SJSA1 (cell line): ENCODE measurements at regions not wholly inside any gene's neighbourhood (a gene's known extent, or its start where the extent isn't known, plus 50 kb on each side); places are given as distances from the start of the nearest gene placed in this dataset.

ENCODE experiments used
- DNase-seq, 2 experiments: peaks; one replicate each; pipeline ENCODE4 v3.0.0-alpha.2; 2015 to 2020; ENCODE audit warnings: low spot score in 2 of 2, low read depth in 1 of 2
- H3K27ac ChIP-seq: fragments of 250-450 bp; sonication (Bioruptor Pico); 2 replicates; pipeline ENCODE4 v1.5.1; 2020; ENCODE audit warnings: mild to moderate bottlenecking, moderate library complexity
- H3K27me3 ChIP-seq: fragments of 250-450 bp; sonication (Bioruptor Pico); replicated peaks from 2 replicates; pipeline ENCODE4 v1.5.1; 2020; ENCODE audit warnings: mild to moderate bottlenecking, moderate library complexity
- H3K36me3 ChIP-seq: fragments of 250-450 bp; sonication (Bioruptor Pico); 2 replicates; pipeline ENCODE4 v1.5.1; 2020; ENCODE audit warnings: mild to moderate bottlenecking
- H3K4me1 ChIP-seq: fragments of 250-450 bp; sonication (Bioruptor Pico); replicated peaks from 2 replicates; pipeline ENCODE4 v1.6.1; 2021; ENCODE audit warnings: mild to moderate bottlenecking
- H3K4me3 ChIP-seq: fragments of 250-450 bp; sonication (Bioruptor Pico); 2 replicates; pipeline ENCODE4 v1.5.1; 2020; ENCODE audit warnings: mild to moderate bottlenecking
- H3K9me3 ChIP-seq: fragments of 250-450 bp; sonication (Bioruptor Pico); replicated peaks from 2 replicates; pipeline ENCODE4 v1.5.1; 2020; ENCODE audit warnings: mild to moderate bottlenecking

GRCh38 chr3:168266335-168266734 lies 170.6 kb upstream of the GOLIM4 start:
- Histone ChIP-seq H3K36me3 (no peaks in the 10 kb centered on the region), H3K4me1 (no peaks in the 10 kb centered on the region), H3K9me3 (no peaks in the 10 kb centered on the region), H3K27ac (no peak overlapping the region), H3K27me3 (no peaks in the 10 kb centered on the region), H3K4me3 (no peak overlapping the region)
- no peak for DNase-seq

DNA sequence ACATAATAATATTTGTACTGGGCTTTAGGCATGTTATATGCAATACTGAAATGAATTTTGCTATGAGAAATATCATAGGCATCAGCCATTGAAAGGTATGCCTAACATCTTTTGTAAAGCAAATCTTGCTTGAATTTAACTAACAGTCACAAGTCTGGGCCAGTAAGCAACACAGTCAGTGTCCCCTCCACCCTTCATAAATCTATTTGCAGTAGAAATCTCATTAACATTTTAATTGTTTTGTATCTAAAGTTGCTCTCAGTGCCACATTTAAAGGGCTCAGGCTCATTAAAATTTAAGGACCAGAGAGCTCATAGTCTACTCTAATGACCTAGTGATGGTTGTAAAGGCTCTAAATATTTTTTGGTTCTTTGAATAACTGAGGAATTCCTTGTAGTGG lies 167.2 kb upstream of the GOLIM4 start:
- H3K9me3 ChIP-seq = no peaks in the 10 kb centered on the region
- no peak overlapping the region for H3K27ac ChIP-seq
- no peak overlapping the region for H3K4me3 ChIP-seq
- DNase-seq = no peak
- H3K36me3 ChIP-seq = no peaks in the 10 kb centered on the region
- no peaks in the 10 kb centered on the region for H3K27me3 ChIP-seq
- no peaks in the 10 kb centered on the region for H3K4me1 ChIP-seq

DNA sequence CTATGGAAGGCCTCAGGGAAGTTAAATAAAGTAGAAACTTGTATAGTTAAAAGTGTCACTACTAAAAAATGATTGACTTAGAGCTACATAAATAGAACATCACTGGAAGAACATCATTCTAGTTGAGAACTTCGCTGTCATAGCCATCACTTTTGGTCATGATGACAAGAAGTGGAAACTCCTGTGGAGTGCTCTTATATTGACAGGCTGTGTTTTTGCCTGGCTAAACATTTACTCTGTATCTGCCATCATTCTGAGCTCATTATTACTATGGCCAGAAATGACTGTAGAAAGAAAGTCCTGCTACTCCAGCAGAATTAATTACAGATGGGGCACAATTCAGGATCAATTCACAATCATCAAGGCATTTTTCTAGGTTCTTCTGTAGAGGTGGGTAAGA lies 165.1 kb upstream of the GOLIM4 start:
- H3K4me3 ChIP-seq = no peak overlapping the region

GRCh38 chr3:168251371-168251770 lies 155.6 kb upstream of the GOLIM4 start:
- no peaks in the 10 kb centered on the region for H3K9me3 ChIP-seq
- DNase-seq = no peak
- peaks cover 41% of the 10 kb centered on the region for H3K27me3 ChIP-seq
- no peak overlapping the region for H3K4me3 ChIP-seq
- H3K36me3 ChIP-seq = no peaks in the 10 kb centered on the region
- peaks cover 20% of the 10 kb centered on the region for H3K4me1 ChIP-seq
- no peak overlapping the region for H3K27ac ChIP-seq

More for the DNA sequence above, 165.1 kb upstream of the GOLIM4 start:
- Histone ChIP-seq H3K9me3 (no peaks in the 10 kb centered on the region), H3K36me3 (no peaks in the 10 kb centered on the region), H3K27me3 (no peaks in the 10 kb centered on the region), H3K27ac (no peak overlapping the region), H3K4me1 (no peaks in the 10 kb centered on the region)
- no peak for DNase-seq

- DNase-seq = no peak
- Histone ChIP-seq H3K4me3 (peak overlapping the region; percentile 37), H3K4me1 (peaks cover 20% of the 10 kb centered on the region), H3K9me3 (no peaks in the 10 kb centered on the region), H3K27ac (no peak overlapping the region), H3K27me3 (peaks cover 47% of the 10 kb centered on the region), H3K36me3 (no peaks in the 10 kb centered on the region)
Measured at GRCh38 chr3:168250415-168250861, 154.7 kb upstream of the GOLIM4 start.

DNA sequence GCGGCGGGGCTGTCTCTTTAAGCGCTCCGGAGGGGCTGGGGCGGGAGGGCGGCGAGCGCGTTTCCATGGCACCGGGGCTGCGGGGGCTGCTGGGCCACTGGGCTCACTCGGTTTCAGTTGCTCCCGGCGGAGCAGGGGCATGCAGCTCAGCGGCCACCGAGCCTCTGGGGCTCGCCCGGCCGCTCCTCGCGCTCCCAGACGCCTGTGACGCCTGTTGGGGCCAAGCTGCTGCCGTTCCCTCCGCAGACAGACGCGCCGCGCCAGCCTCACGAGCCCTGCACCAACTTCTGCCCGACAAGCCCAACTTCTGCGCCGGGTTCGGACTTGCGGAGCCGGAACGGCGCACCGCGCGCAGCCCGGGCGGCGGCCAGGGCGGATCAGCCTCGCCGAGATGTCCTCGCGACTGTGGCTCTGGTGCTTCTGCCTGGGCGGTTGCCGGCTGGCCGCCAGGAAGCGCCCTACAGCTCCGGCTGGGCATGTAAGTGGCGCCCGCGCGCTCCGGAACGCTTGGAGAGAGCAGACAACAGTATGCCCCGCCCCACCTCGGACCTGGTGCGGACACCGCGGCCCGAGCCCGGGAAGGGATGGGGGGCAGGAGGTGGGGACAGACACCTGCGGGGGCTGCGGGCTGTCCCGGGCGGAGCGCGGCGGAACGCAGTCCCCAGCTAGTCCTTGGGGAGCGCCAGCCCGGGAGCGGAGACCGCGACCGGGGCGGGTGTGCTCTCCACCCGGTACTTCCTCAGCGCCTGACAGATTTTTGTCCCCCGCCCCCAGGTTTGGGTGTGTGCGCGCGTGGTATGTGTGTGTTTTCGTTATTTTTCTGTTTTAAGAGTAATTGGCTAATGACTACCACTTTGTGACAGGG lies 154.1 kb upstream of the GOLIM4 start:
- Histone ChIP-seq H3K27me3 (peaks cover 47% of the 10 kb centered on the region), H3K4me1 (peaks cover 20% of the 10 kb centered on the region), H3K27ac (no peak overlapping the region)

GRCh38 chr3:168249205-168249549 lies 153.5 kb upstream of the GOLIM4 start:
- Histone ChIP-seq H3K27ac (no peak overlapping the region), H3K36me3 (no peaks in the 10 kb centered on the region), H3K4me3 (peak overlapping the region; percentile 37), H3K4me1 (peaks cover 20% of the 10 kb centered on the region), H3K27me3 (peaks cover 47% of the 10 kb centered on the region), H3K9me3 (no peaks in the 10 kb centered on the region)
- DNase-seq = no peak

More for the DNA sequence above, 154.1 kb upstream of the GOLIM4 start:
- Histone ChIP-seq H3K9me3 (no peaks in the 10 kb centered on the region), H3K36me3 (no peaks in the 10 kb centered on the region), H3K4me3 (peak overlapping the region; percentile 37)
- peak; percentile 62 to 68 for DNase-seq

DNA sequence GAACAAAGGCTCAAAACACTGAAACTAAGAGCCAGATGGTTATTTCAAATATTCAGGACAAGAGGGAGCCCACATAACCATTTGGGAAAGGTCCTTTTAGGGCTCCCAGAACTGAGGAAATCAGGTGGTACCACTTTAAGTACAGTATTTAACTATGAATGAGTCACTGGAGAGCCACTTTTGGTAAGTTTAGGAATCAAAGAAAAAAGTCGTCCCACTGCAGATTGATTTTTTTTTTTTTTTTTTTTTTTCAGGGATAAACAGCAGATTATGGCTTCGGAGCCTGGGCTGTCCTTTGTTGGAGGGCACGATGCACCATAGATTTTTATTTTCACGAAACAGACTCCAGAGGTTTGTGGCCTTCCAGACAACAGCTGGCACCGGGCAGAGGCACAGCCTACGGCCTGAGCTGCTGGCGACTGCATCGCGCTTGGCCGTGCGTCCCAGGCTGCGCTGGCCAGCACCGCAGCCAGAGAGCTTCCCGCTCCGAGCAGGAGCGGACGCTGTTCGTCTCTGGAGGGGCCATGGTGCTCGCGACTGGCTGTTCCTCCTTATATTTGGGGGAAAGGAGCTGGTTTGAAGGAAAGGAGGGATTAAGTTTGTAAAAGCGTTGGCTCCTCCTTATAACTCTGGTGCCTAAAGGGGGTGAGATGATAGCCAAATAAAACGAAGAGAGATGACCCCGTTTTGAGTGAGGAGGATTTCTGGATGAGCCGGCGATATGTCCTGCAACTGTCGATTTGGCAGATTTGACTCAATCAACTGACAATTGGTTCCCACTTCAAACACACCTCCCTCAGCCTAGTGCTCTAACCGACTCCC lies 152.9 kb upstream of the GOLIM4 start:
- Histone ChIP-seq H3K36me3 (no peaks in the 10 kb centered on the region), H3K27ac (no peak overlapping the region), H3K4me3 (peak overlapping the region; percentile 37; the same call in 1 of the 2 replicates), H3K9me3 (no peaks in the 10 kb centered on the region), H3K27me3 (peaks cover 46% of the 10 kb centered on the region), H3K4me1 (peaks cover 20% of the 10 kb centered on the region)
- DNase-seq = peak in 1 of 2 experiments; percentile 23

- Histone ChIP-seq H3K4me1 (no peaks in the 10 kb centered on the region), H3K4me3 (no peak overlapping the region)
- no peak for DNase-seq
Measured at GRCh38 chr3:168241156-168241555, 145.4 kb upstream of the GOLIM4 start.

GRCh38 chr3:168239287-168239686 lies 143.6 kb upstream of the GOLIM4 start:
- Histone ChIP-seq H3K4me1 (no peaks in the 10 kb centered on the region), H3K36me3 (no peaks in the 10 kb centered on the region), H3K27me3 (no peaks in the 10 kb centered on the region; the same call in 1 of the 2 replicates), H3K9me3 (no peaks in the 10 kb centered on the region), H3K4me3 (no peak overlapping the region), H3K27ac (no peak overlapping the region)
- no peak for DNase-seq

More at GRCh38 chr3:168241156-168241555, 145.4 kb upstream of the GOLIM4 start:
- H3K27me3 ChIP-seq = peaks cover 3% of the 10 kb centered on the region; the same call in 1 of the 2 replicates
- no peak overlapping the region for H3K27ac ChIP-seq
- H3K9me3 ChIP-seq = no peaks in the 10 kb centered on the region
- no peaks in the 10 kb centered on the region for H3K36me3 ChIP-seq

DNA sequence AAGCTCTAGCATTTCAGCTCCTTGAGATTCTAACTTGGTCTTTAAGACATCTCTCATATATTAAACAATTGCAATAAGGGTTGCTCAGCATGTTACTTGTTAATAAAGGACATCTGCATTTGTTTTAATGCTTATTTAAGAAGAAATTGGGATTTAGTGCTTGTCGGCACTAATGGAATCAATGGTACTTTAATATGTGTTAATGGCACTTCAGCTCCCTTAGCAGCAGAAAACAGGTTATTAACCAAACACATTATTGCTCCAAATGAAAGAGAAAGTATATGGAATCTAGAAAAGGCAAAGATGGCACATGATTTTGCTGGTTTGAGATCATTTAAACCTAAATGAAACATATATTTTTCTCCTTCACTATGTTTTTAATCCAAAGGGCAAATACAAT lies 137.3 kb upstream of the GOLIM4 start:
- Histone ChIP-seq H3K4me1 (no peaks in the 10 kb centered on the region), H3K36me3 (no peaks in the 10 kb centered on the region), H3K27me3 (peaks cover 3% of the 10 kb centered on the region)

GRCh38 chr3:168223085-168223484 lies 127.4 kb upstream of the GOLIM4 start:
- Histone ChIP-seq H3K4me3 (no peak overlapping the region), H3K36me3 (no peaks in the 10 kb centered on the region), H3K9me3 (no peaks in the 10 kb centered on the region), H3K27me3 (no peaks in the 10 kb centered on the region), H3K27ac (no peak overlapping the region), H3K4me1 (no peaks in the 10 kb centered on the region)
- no peak for DNase-seq

More for the DNA sequence above, 137.3 kb upstream of the GOLIM4 start:
- H3K9me3 ChIP-seq = no peaks in the 10 kb centered on the region
- no peak overlapping the region for H3K27ac ChIP-seq
- DNase-seq = no peak
- H3K4me3 ChIP-seq = no peak overlapping the region

DNA sequence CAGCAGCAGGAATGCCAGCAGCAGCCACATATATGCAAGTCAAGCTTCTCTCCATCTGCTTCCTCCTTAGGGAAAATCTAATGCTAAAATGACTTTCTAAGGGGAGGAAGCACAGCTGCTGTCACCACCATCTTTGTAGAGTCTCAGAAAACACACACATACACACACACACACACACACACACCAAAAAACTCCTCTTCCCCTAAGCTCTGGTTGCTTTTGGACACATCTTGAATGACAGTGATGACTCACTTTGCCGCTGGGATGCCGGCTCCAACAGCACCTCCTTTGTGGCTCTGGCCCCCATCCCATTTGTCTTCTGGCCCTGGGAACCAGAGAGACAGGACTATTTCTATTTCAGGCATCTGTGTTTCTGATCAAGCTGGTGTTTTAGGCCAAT lies 124.8 kb upstream of the GOLIM4 start:
- no peak for DNase-seq
- Histone ChIP-seq H3K27ac (no peak overlapping the region), H3K9me3 (no peaks in the 10 kb centered on the region), H3K4me1 (no peaks in the 10 kb centered on the region), H3K36me3 (no peaks in the 10 kb centered on the region), H3K4me3 (no peak overlapping the region), H3K27me3 (no peaks in the 10 kb centered on the region)

DNA sequence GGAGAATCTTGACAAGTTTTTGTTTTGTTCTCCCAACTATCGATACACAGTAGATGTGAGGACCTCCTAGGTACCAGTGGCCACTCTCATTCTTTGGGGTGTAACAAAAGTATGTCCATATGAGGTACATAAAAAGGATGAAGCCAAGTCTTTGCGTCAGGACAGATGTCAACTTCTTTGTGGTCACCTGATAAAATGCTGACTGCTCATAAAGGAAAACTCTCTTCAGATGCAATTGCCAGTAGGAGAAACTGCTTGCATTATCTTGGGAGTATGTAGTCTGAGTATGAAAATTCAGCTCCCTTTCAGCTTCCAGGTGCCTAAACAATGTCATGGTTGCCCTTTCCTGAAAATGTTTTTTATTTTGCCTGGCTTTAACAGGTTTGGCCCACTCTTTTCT lies 123.8 kb upstream of the GOLIM4 start:
- H3K9me3 ChIP-seq = no peaks in the 10 kb centered on the region
- DNase-seq = no peak
- no peaks in the 10 kb centered on the region for H3K4me1 ChIP-seq
- no peaks in the 10 kb centered on the region for H3K27me3 ChIP-seq
- no peak overlapping the region for H3K4me3 ChIP-seq
- no peaks in the 10 kb centered on the region for H3K36me3 ChIP-seq
- no peak overlapping the region for H3K27ac ChIP-seq
